SHP77 treated with DMSO at 0.1 percent for 48 hours (cell line): ENCODE measurements at regions not wholly inside any gene's neighbourhood (a gene's known extent, or its start where the extent isn't known, plus 50 kb on each side); places are given as distances from the start of the nearest gene placed in this dataset.

Experiments
- DNase-seq: peaks from one replicate; lab custom pipeline; 2025; lab: John Stamatoyannopoulos, UW

GRCh38 chr1:244157731-244158438, 106.8 kb downstream of the ZBTB18 start:
- DNase-seq = no peak

- no peak for DNase-seq
These were observed 108.6 kb downstream of the ZBTB18 start for GRCh38 chr1:244159646-244160045.

GRCh38 chr1:244160455-244161235, 109.6 kb downstream of the ZBTB18 start:
- DNase-seq = no peak

GRCh38 chr1:244161236-244161510, 110.1 kb downstream of the ZBTB18 start:
- no peak for DNase-seq

GRCh38 chr1:244162786-244163530, 111.9 kb downstream of the ZBTB18 start:
- DNase-seq = no peak

- no peak for DNase-seq
These were observed 112.9 kb downstream of the ZBTB18 start for GRCh38 chr1:244163861-244164510.

GRCh38 chr1:244164511-244164890, 113.4 kb downstream of the ZBTB18 start:
- no peak for DNase-seq

- DNase-seq = no peak
These were observed 113.9 kb downstream of the ZBTB18 start for GRCh38 chr1:244165021-244165420.

GRCh38 chr1:244165701-244166100, 114.6 kb downstream of the ZBTB18 start:
- no peak for DNase-seq

GRCh38 chr1:244171241-244171985, 120.3 kb downstream of the ZBTB18 start:
- no peak for DNase-seq

GRCh38 chr1:244173240-244173639, 122.2 kb downstream of the ZBTB18 start:
- DNase-seq = no peak

- DNase-seq = no peak
These were observed 122.7 kb downstream of the ZBTB18 start for GRCh38 chr1:244173769-244174168.

- no peak for DNase-seq
These were observed 123.9 kb downstream of the ZBTB18 start for GRCh38 chr1:244174922-244175521.

GRCh38 chr1:244176201-244176600, 125.1 kb downstream of the ZBTB18 start:
- no peak for DNase-seq

- DNase-seq = no peak
These were observed 129.2 kb downstream of the ZBTB18 start for GRCh38 chr1:244180256-244180655.

GRCh38 chr1:244181867-244182266, 130.8 kb downstream of the ZBTB18 start:
- DNase-seq = no peak

- DNase-seq = no peak
These were observed 132.0 kb downstream of the ZBTB18 start for GRCh38 chr1:244183037-244183436.

- no peak for DNase-seq
These were observed 135.3 kb downstream of the ZBTB18 start for GRCh38 chr1:244186372-244186771.

- DNase-seq = no peak
These were observed 136.2 kb downstream of the ZBTB18 start for GRCh38 chr1:244187310-244187709.

- DNase-seq = no peak
These were observed 140.5 kb downstream of the ZBTB18 start for GRCh38 chr1:244191581-244191980.

- DNase-seq = no peak
These were observed 141.2 kb downstream of the ZBTB18 start for GRCh38 chr1:244192325-244192724.
